ENCODE measurements at regions not wholly inside any gene's neighbourhood (a gene's known extent, or its start where the extent isn't known, plus 50 kb on each side); places are given as distances from the start of the nearest gene placed in this dataset.
"Not testable (repeated sequence)": the region's sequence is repeated elsewhere in the genome, so short reads cannot be mapped to it uniquely, and the experiment has no call there.

- no peaks in the 10 kb centered on the region for H3K36me3 ChIP-seq (ENCODE audit: insufficient read depth, low read length)
- peaks cover 5% of the 10 kb centered on the region for H3K9me3 ChIP-seq (ENCODE audit: insufficient read depth, low read length, severe bottlenecking)
- no peaks in the 10 kb centered on the region for H3K27me3 ChIP-seq (ENCODE audit: insufficient read depth, low read length, poor library complexity)
- no peaks in the 10 kb centered on the region for H3K79me2 ChIP-seq (ENCODE audit: insufficient read depth, low read length)
- no peak overlapping the region for H3K9ac ChIP-seq (ENCODE audit: low read depth, low read length)
- no peak overlapping the region for H3K4me3 ChIP-seq (ENCODE audit: low read depth in 1 of 2, low read length in 2 of 2)
- no peak overlapping the region for H3K4me2 ChIP-seq (ENCODE audit: insufficient read depth, low read length)
- ATAC-seq (ENCODE audit: insufficient read depth, low read depth) (no peak), DNase-seq (no peak)
- TF ChIP-seq CTCF (IDR thresholded peaks at IDR 0.05; ENCODE audit: borderline replicate concordance, extremely low read depth, low read length, poor library complexity, severe bottlenecking), result no peak
- no peak for TF ChIP-seq EZH2 (IDR thresholded peaks at IDR 0.05; ENCODE audit: borderline replicate concordance, low read depth, low read length, severe bottlenecking)
- H3K4me1 ChIP-seq (ENCODE audit: insufficient read depth, low read length), result peaks cover 23% of the 10 kb centered on the region
- H3K27ac ChIP-seq (ENCODE audit: low read length), result no peak overlapping the region
- H4K20me1 ChIP-seq (ENCODE audit: insufficient read depth, low read length), result no peaks in the 10 kb centered on the region
- no peak overlapping the region for H2AFZ ChIP-seq (ENCODE audit: low read depth, low read length)
These were observed 127.3 kb upstream of the ITGB1 start for GRCh38 chr10:33085313-33085833.

GRCh38 chr10:33084453-33084852 is 126.4 kb upstream of the ITGB1 start:
- Histone ChIP-seq H3K9ac (ENCODE audit: low read depth, low read length) (no peak overlapping the region), H3K4me3 (ENCODE audit: low read depth in 1 of 2, low read length in 2 of 2) (no peak overlapping the region), H2AFZ (ENCODE audit: low read depth, low read length) (no peak overlapping the region), H3K4me1 (ENCODE audit: insufficient read depth, low read length) (peaks cover 23% of the 10 kb centered on the region), H3K27ac (ENCODE audit: low read length) (no peak overlapping the region), H3K36me3 (ENCODE audit: insufficient read depth, low read length) (no peaks in the 10 kb centered on the region), H4K20me1 (ENCODE audit: insufficient read depth, low read length) (no peaks in the 10 kb centered on the region), H3K27me3 (ENCODE audit: insufficient read depth, low read length, poor library complexity) (no peaks in the 10 kb centered on the region), H3K79me2 (ENCODE audit: insufficient read depth, low read length) (no peaks in the 10 kb centered on the region), H3K9me3 (ENCODE audit: insufficient read depth, low read length, severe bottlenecking) (peaks cover 5% of the 10 kb centered on the region), H3K4me2 (ENCODE audit: insufficient read depth, low read length) (no peak overlapping the region)
- ATAC-seq (ENCODE audit: insufficient read depth, low read depth) (no peak), DNase-seq (no peak)
- TF ChIP-seq EZH2 (IDR thresholded peaks at IDR 0.05; ENCODE audit: borderline replicate concordance, low read depth, low read length, severe bottlenecking) (no peak), CTCF (IDR thresholded peaks at IDR 0.05; ENCODE audit: borderline replicate concordance, extremely low read depth, low read length, poor library complexity, severe bottlenecking) (no peak)

- H4K20me1 ChIP-seq (ENCODE audit: insufficient read depth, low read length), result no peaks in the 10 kb centered on the region
- no peaks in the 10 kb centered on the region for H3K27me3 ChIP-seq (ENCODE audit: insufficient read depth, low read length, poor library complexity)
- ATAC-seq (ENCODE audit: insufficient read depth, low read depth) (no peak), DNase-seq (no peak)
- no peak overlapping the region for H3K4me3 ChIP-seq (ENCODE audit: low read depth in 1 of 2, low read length in 2 of 2)
- H3K9ac ChIP-seq (ENCODE audit: low read depth, low read length), result no peak overlapping the region
- H3K9me3 ChIP-seq (ENCODE audit: insufficient read depth, low read length, severe bottlenecking), result peaks cover 4% of the 10 kb centered on the region
- peaks cover 15% of the 10 kb centered on the region for H3K4me1 ChIP-seq (ENCODE audit: insufficient read depth, low read length)
- H2AFZ ChIP-seq (ENCODE audit: low read depth, low read length), result no peak overlapping the region
- no peak overlapping the region for H3K4me2 ChIP-seq (ENCODE audit: insufficient read depth, low read length)
- H3K36me3 ChIP-seq (ENCODE audit: insufficient read depth, low read length), result no peaks in the 10 kb centered on the region
- H3K79me2 ChIP-seq (ENCODE audit: insufficient read depth, low read length), result no peaks in the 10 kb centered on the region
- TF ChIP-seq CTCF (IDR thresholded peaks at IDR 0.05; ENCODE audit: borderline replicate concordance, extremely low read depth, low read length, poor library complexity, severe bottlenecking) (no peak), EZH2 (IDR thresholded peaks at IDR 0.05; ENCODE audit: borderline replicate concordance, low read depth, low read length, severe bottlenecking) (no peak)
- no peak overlapping the region for H3K27ac ChIP-seq (ENCODE audit: low read length)
These were observed 124.4 kb upstream of the ITGB1 start for GRCh38 chr10:33082373-33082895.

GRCh38 chr10:33080467-33080866 is 122.4 kb upstream of the ITGB1 start:
- H3K4me3 ChIP-seq (ENCODE audit: low read depth in 1 of 2, low read length in 2 of 2); H3K36me3 ChIP-seq (ENCODE audit: insufficient read depth, low read length); H3K27me3 ChIP-seq (ENCODE audit: insufficient read depth, low read length, poor library complexity); ATAC-seq (ENCODE audit: insufficient read depth, low read depth); H3K4me1 ChIP-seq (ENCODE audit: insufficient read depth, low read length); H3K9me3 ChIP-seq (ENCODE audit: insufficient read depth, low read length, severe bottlenecking); H4K20me1 ChIP-seq (ENCODE audit: insufficient read depth, low read length); H3K9ac ChIP-seq (ENCODE audit: low read depth, low read length); H3K79me2 ChIP-seq (ENCODE audit: insufficient read depth, low read length); H3K27ac ChIP-seq (ENCODE audit: low read length); DNase-seq; H2AFZ ChIP-seq (ENCODE audit: low read depth, low read length); H3K4me2 ChIP-seq (ENCODE audit: insufficient read depth, low read length): not testable (repeated sequence)
